Cardiac fibroblast (primary cell): ENCODE measurements at regions not wholly inside any gene's neighbourhood (a gene's known extent, or its start where the extent isn't known, plus 50 kb on each side); places are given as distances from the start of the nearest gene placed in this dataset.

Experiments used
- DNase-seq, 2 donors: peaks; one replicate each; pipeline versions ENCODE4 v3.0.0 to v3.0.0-alpha.2; 2010; ENCODE audit warnings: low read depth in 2 of 2
- H3K4me3 ChIP-seq, 2 donors: replicated peaks in 1 of 2; 1 replicate in 1 of 2; 2 replicates in 1 of 2; pipeline ENCODE4 v1.5.1; 2011; ENCODE audit warnings: low read depth in 2 of 2, low read length in 2 of 2, mild to moderate bottlenecking in 2 of 2, moderate library complexity in 1 of 2
- CTCF ChIP-seq: IDR thresholded peaks from one replicate; pipeline ENCODE4 v1.5.1; 2011; ENCODE audit warnings: low read depth, mild to moderate bottlenecking, low read length, inconsistent platforms

- no peak for TF ChIP-seq CTCF
- H3K4me3 ChIP-seq: no peak overlapping the region
- no peak for DNase-seq
Measured at GRCh38 chr4:62898115-62898514, 1511.1 kb downstream of the TECRL start.

GRCh38 chr4:62896721-62897120, 1512.5 kb downstream of the TECRL start:
- DNase-seq: no peak
- no peak overlapping the region for H3K4me3 ChIP-seq
- no peak for TF ChIP-seq CTCF

GRCh38 chr4:62881901-62882300, 1527.3 kb downstream of the TECRL start:
- no peak for DNase-seq
- TF ChIP-seq CTCF: no peak
- no peak overlapping the region for H3K4me3 ChIP-seq

GRCh38 chr4:62881210-62881609, 1528.0 kb downstream of the TECRL start:
- no peak for TF ChIP-seq CTCF
- no peak for DNase-seq
- no peak overlapping the region for H3K4me3 ChIP-seq

- no peak for DNase-seq
- TF ChIP-seq CTCF: no peak
- no peak overlapping the region for H3K4me3 ChIP-seq
Measured at GRCh38 chr4:62872856-62873255, 1536.4 kb downstream of the TECRL start.

- DNase-seq: no peak
- H3K4me3 ChIP-seq: no peak overlapping the region
- TF ChIP-seq CTCF: no peak
Measured at GRCh38 chr4:62871078-62871477, 1538.2 kb downstream of the TECRL start.

- no peak overlapping the region for H3K4me3 ChIP-seq
- DNase-seq: no peak
- TF ChIP-seq CTCF: no peak
Measured at GRCh38 chr4:62870451-62870850, 1538.8 kb downstream of the TECRL start.
